ENCODE measurements at regions not wholly inside any gene's neighbourhood (a gene's known extent, or its start where the extent isn't known, plus 50 kb on each side); places are given as distances from the start of the nearest gene placed in this dataset.
"Not testable (repeated sequence)": the region's sequence is repeated elsewhere in the genome, so short reads cannot be mapped to it uniquely, and the experiment has no call there.

DNA sequence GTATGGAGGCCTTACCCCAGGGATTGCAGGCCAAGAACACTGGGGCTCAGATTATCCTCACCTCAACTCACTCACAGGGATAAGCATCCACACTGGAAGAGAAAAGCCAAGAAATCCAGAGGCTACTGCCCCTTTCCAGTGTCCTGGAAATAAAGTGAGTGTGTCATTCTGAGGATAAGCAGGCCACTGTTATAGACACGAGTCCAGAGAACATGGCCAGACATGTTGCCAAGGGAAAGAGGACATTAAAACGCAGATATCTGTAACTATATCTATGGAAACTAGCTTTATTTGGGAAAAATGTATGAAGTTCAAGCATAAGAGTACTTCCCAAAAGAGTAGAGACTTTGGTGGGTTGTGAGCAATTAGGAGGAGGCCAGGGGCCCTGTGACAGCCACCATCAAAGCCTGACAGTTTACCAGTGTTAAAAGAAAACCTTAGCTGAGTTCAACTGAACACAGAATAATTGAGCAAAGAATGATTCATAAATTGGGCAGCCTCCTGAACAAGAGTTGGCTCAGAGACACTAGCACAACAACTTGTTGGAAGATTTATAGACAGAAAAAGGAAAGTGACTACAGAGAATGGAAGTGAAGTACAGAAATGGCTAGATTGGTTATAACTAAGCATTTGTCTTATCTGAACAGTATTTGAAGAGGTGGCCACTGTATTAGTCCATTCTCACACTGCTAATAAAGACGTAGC is 1222.2 kb downstream of the STIM2 start:
- intact Hi-C loops (cut with DNase I) = no loop called here
- DNase-seq (ENCODE audit: low spot score) = no peak

DNA sequence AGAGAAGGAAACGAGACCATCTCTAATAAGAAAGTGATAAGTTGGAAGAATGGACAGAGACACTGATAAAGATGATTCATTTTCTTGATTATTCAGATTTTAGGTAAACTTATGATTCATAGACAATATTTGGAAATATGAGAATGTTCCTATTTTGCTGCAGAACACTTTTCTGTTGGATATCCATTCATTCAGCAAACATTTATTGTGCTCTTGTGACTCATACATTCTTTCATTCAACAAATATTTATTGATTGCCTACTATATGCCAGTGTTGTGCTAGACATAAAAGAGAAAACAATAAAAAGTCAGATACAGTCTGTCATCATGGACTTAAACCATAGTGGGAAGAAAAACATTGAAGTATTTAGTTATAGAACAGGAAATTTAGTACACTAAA is 1232.0 kb downstream of the STIM2 start:
- intact Hi-C loops (cut with DNase I) = no loop called here
- DNase-seq (ENCODE audit: low spot score) = no peak

DNA sequence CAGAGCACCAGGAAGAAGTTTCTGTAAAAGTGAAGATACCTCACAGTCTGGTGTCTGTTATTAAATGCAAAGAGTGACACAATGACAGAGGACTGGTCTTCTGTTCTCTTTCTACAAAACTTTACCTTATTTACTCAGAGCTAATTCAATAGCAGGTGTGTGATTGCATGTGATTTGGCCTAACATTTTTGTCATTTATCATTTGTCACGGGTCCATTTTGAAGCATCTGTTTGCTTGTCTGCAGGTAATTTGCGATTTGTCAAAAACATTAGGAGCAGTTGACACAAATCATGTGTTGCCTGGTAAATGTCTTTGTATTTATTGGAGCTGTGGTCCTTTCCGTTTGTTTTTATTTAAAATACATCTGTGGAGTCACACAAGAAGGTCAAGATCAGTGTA is 1232.4 kb downstream of the STIM2 start:
- intact Hi-C loops (cut with DNase I) = no loop called here
- no peak for DNase-seq (ENCODE audit: low spot score)

DNA sequence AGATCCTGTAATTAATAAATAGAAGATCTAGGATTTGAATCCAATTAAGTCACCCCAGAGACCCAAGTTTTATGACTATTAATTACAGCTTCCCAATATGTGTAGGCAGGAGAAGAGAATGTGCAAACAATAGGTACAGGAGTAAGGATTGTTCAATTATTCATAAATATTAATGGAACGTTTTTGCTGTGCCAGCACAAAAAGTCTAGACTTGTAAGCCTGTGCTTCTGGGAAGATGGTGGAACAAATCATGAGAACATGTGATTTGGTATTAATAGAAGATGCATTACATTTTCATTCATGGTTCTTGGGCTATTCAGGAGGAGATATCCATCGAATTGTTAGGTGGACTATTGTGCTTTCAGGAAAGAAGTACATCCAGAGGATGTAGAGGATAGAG is 1240.9 kb downstream of the STIM2 start:
- no peak for DNase-seq (ENCODE audit: low spot score)
- intact Hi-C loops (cut with DNase I) = no loop called here

DNA sequence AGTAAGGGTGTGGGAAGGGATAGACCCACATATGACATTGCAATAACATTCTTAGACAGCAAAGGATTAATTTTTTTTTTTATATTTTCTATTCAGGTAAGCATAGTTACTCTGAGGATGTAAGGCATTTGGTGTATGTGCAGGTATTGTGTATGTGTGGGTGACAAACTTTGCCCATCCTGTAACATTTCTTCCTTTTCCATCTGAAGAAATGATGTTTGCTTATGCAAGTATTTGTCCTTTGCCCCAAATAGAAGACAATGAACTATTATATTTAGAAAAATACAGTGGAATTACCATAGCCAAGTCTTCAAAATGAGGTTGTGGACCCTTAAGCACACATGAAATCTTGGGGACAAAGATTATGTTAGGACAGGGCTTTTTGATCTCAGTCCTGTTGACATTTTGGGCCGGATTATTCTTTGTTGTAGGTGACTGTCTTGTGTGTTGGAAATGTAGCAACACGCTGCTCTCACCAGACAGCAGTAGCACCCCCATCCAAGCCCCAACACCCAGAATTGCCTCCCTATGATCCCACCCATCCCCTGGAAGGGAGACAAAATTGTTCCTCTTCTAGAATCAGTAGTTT is 1244.7 kb downstream of the STIM2 start:
- no peak for DNase-seq (ENCODE audit: low spot score)
- intact Hi-C loops (cut with DNase I) = no loop called here

DNA sequence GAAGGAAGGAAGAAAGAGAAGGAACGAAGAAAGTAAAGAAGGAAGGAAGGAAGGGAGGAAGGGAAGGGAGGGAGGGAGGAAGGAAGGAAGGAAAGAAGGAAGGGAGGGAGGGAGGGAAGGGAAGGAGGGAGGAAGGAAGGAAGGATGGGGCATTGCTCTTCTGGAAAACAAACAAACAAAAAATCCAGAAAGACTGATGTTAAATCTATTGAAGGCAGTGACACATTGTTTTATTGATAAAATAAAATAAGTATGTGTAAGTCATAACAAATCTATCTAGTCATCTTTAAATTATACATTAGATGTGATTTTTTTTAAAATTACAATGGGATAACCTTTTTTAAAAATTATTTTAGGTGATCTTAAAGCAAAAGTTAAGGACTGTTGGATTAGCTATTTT is 1245.5 kb downstream of the STIM2 start:
- intact Hi-C loops (cut with DNase I) = no loop called here
- no peak for DNase-seq (ENCODE audit: low spot score)

DNA sequence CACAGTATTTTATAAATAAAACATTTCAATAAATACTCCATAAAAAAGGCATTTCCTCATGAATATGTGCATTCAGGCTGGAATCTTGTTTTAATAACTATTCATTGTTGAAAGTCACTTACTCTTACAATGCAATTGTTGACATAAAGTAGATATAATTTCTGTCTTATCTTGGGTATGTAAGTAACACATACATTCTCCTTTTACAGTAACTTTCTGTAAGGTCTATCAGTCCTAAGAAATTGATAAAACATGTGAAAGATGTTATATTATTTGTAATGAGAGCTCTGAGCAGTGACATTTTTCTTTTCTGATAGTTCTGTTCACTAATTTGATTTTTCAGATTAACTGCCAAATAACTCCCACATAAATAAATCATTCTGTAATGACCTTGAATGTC is 1249.2 kb downstream of the STIM2 start:
- DNase-seq (ENCODE audit: low spot score) = no peak
- intact Hi-C loops (cut with DNase I) = no loop called here

DNA sequence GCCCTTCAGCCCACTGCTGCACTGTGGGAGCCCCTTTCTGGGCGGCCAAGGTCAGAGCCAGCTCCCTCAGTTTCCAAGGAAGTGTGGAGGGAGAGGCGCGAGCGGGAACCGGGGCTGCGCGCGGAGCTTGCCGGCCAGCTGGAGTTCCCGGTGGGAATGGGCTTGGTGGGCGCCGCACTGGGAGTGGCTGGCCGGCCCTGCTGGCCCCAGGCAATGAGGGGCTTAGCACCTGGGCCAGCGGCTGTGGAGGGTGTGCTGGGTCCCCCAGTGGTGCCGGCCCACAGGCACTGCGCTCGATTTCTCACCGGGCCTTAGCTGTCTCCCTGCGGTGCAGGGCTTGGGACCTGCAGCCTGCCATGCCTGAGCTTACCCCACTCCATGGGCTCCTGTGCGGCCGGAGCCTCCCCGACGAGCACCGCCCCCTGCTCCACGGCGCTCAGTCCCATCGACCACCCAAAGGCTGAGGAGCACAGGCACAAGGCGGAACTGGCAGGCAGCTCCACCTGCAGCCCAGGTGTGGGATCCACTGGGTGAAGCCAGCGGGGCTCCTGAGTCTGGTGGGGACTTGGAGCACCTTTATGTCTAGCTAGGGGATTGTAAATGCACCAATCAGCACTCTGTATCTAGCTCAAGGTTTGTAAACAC is 1252.2 kb downstream of the STIM2 start:
- intact Hi-C loops (cut with DNase I); DNase-seq (ENCODE audit: low spot score): not testable (repeated sequence)

DNA sequence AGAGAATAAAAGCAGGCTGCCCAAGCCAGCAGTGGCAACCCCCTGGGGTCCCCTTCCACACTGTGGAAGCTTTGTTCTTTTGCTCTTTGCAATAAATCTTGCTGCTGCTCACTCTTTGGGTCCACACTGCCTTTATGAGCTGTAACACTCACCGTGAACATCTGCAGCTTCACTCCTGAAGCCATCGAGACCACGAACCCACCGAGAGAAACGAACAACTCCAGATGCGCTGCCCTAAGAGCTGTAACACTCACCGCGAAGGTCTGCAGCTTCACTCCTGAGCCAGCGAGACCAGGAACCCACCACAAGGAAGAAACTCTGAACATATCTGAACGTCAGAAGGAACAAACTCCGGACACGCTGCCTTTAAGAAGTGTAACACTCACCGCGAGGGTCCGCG is 1252.9 kb downstream of the STIM2 start:
- intact Hi-C loops (cut with DNase I); DNase-seq (ENCODE audit: low spot score): not testable (repeated sequence)

DNA sequence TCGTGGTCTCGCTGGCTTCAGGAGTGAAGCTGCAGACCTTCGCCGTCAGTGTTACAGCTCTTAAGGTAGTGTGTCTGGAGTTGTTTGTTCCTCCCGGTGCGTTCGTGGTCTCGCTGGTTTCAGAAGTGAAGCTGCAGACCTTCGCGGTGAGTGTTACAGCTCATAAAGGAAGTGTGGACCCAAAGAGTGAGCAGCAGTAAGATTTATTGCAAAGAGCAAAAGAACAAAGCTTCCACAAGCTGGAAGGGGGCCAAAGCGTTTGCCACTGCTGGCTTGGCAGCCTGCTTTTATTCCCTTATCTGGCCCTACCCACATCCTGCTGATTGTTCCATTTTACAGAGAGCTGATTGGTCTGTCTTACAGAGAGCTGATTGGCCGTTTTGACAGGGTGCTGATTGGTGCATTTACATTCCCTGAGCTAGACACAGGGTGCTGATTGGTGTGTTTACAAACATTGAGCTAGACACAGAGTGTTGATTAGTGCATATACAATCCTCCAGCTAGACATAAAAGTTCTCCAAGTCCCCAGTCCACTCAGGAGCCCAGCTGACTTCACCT is 1256.0 kb downstream of the STIM2 start:
- intact Hi-C loops (cut with DNase I); DNase-seq (ENCODE audit: low spot score): not testable (repeated sequence)

DNA sequence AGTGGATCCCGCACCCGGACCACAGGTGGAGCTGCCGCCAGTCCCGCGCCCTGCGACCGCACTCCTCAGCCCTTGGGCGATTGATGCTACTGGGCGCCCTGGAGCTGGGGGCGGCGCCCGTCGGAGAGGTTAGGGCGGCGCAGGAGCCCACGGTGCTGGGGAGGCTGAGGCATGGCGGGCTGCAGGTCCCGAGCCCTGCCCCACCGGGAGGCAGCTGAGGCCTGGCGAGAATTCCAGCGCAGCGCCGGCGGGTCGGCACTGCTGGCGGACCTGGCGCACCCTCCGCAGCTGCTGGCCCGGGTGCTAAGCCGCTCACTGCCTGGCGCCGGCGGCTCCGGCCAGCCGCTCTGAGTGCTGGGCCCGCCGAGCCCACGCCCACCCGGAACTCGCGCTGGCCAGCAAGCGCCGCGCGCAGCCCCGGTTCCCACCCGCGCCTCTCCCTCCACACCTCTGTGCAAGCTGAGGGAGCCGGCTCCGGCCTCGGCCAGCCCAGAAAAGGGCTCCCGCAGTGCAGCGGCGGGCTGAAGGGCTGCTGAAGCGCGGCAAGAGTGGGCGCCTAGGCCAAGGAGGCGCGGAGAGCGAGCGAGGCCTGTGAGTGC is 1256.5 kb downstream of the STIM2 start:
- intact Hi-C loops (cut with DNase I) = no loop called here
- DNase-seq (ENCODE audit: low spot score) = no peak

DNA sequence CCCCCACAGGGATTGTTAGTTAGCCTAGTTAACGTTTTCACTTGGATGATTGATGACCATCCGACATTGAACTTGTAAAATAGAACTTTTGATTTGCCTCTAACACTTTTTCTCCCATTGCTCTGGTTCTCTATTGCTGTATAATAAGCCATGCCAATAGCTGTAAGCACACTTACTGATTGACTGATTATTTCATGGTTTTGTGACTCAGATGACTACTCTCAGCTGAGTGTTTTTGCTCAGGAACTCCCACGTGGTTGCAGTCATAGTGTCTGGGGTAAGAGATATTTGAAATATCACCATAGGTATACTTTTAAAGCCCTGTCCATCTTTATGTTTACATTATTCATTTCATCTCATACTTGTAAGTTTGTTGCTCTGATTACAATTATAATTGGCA is 1285.5 kb downstream of the STIM2 start:
- DNase-seq (ENCODE audit: low spot score) = no peak
- intact Hi-C loops (cut with DNase I) = no loop called here

DNA sequence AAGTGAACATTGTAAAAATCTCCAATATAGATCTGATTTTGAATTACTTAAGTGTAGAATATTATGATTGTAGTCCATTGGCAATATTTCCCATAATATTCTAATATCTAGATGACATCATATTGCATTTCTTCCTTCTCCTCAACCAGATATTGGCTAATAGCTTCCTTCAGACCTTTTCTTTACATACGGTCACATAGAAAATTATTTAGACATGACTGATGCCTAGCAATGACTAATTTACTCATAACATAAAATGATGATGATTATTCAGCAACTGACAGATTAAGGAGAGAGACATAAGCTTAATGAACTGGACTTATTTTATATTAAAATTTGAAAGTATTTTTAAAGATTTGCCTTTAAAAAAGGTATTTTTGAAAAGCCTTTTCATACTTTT is 1287.6 kb downstream of the STIM2 start:
- intact Hi-C loops (cut with DNase I) = no loop called here
- DNase-seq (ENCODE audit: low spot score) = no peak

DNA sequence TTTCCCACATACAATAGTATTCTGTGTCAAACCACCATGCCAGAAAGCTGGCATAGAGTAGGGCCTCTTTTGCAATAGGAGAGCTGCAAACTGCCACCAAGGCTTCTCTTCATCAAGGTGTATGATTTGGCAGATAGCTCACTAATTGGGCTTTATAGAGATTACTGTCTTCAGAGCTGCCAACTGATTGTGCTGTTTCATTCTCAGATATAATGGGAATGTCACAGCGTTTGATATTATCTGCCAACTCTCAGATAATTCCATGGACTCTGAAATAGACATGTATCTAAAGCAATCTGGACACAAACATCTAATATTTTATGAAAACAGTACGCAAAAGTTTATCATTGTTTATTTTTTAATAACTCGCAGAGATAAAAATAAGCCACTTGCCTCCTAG is 1289.1 kb downstream of the STIM2 start:
- no peak for DNase-seq (ENCODE audit: low spot score)
- intact Hi-C loops (cut with DNase I) = no loop called here

DNA sequence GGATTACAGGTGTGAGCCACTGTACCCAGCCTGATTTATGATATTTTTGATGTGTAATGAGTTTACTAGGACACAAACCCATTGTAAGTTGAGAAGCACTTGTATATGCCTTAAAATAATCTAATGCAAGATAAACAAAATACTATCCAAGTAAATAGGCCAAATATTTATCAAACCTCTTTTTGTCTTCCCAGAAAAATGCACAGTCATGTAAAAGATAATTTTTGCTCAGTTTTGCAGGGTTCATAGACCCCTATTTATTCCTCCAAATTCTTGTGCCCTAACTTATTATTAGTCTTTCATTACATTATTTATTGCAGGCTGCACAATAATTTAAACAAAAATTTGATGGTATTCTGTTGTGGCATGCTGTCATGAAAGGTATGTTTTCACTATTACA is 1290.7 kb downstream of the STIM2 start:
- intact Hi-C loops (cut with DNase I) = no loop called here
- no peak for DNase-seq (ENCODE audit: low spot score)

DNA sequence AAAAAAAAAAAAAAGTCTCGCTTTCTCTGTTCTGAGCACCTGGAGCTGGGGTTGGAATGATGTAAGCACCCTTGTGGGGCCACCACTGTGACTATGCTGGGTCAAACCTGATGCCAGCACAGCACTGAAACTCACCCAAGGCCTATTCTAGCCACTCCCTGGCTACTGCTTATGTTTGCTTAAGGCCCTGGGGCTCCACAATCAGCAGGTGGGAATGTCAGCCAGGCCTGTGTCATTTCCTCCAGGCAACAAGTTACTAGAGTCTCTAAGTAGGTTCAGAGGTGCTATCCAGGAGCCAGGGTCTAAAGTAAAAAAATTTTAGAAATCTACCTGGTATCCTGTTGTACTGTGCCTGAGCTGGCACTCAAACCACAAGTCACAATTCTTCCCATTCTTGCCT is 1306.8 kb downstream of the STIM2 start:
- DNase-seq (ENCODE audit: low spot score) = no peak

DNA sequence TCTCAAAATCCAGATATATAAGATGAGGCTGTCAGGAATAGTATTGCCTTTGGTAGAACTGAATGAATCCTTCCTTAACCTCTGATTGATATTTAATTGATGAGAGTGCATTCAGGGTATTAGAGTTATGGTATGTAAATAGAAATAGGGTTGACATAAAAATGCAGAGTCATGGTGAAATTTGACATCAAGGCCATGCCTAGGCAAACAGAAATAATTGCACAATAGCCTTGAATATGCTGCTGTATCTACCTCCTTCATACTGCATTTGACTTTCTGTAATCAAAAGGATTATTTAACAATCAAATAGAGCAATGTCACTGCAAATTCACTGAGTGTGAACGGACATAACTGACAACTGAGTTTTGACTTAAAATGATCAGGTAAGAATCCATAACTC is 1316.3 kb downstream of the STIM2 start:
- DNase-seq (ENCODE audit: low spot score) = no peak
- intact Hi-C loops (cut with DNase I) = no loop called here

More for the DNA sequence above, 1306.8 kb downstream of the STIM2 start:
- intact Hi-C loops (cut with DNase I) = no loop called here

DNA sequence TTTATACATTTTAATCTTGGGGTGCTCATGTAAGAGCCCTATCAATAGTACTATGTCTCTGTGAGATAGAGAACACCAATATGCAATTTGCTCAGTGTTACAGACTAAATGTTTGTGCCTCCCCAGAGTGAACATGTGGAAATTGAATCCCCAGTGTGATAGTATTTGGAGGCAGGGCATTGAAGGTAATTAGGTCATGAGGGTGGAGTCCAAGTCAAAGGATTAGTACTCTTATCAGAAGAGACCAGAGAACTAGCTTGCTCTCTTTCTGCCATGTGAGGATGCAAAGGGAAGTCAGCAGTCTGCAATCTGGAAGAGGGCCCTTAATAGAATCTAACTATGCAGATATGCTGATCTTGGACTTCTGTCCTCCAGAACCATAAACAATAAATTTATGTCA is 1317.0 kb downstream of the STIM2 start:
- intact Hi-C loops (cut with DNase I) = no loop called here

DNA sequence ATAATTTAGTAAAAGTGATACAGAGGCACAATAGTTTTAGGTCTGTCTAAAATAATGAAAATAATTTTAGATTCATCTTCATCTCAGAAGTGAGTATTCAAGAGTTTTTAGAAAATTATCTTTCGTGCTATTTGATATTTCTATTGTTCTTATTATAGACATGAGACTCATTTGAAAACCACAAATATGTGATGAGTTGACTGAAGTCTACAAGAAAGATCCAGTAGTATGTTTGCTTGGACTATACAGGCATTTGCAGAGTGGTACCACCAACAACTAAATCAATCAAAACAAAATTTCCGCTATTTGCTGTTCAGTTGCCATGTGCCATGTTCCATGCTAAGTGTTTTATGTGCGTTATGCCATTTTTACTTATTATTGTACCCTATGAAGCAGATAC is 1318.5 kb downstream of the STIM2 start:
- intact Hi-C loops (cut with DNase I) = no loop called here
- no peak for DNase-seq (ENCODE audit: low spot score)

More for the DNA sequence above, 1317.0 kb downstream of the STIM2 start:
- DNase-seq (ENCODE audit: low spot score) = no peak

DNA sequence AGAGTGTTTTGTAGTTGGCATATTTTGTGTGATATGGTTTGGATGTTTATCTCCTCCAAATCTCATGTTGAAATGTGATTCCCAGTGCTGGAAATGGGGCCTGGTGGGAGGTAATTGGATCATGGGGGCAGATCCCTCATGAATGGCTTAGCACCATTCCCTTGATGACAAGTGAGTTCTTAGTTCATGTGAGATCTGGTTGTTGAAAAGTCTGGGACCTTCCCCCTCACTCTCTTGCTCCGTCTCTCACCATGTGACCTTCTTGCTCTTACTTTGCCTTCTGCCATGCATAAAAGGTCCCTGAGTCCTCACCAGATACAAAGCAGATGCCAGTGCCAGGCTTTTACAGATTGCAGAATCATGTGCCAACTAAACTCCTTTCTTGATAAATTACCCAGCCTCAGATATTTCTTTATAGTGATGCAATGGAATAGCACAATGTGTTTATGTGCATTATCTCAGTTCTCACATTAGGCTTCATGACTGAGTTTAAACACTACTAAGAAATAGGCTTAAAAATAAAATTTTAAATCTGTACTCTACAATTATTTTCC is 1348.8 kb downstream of the STIM2 start:
- intact Hi-C loops (cut with DNase I) = no loop called here
- DNase-seq (ENCODE audit: low spot score) = no peak
